ENCODE measurements at regions not wholly inside any gene's neighbourhood (a gene's known extent, or its start where the extent isn't known, plus 50 kb on each side); places are given as distances from the start of the nearest gene placed in this dataset.

GRCh38 chr6:49088631-49089030 is 374.4 kb downstream of the MMUT start:
- TF ChIP-seq, protein P1, sequence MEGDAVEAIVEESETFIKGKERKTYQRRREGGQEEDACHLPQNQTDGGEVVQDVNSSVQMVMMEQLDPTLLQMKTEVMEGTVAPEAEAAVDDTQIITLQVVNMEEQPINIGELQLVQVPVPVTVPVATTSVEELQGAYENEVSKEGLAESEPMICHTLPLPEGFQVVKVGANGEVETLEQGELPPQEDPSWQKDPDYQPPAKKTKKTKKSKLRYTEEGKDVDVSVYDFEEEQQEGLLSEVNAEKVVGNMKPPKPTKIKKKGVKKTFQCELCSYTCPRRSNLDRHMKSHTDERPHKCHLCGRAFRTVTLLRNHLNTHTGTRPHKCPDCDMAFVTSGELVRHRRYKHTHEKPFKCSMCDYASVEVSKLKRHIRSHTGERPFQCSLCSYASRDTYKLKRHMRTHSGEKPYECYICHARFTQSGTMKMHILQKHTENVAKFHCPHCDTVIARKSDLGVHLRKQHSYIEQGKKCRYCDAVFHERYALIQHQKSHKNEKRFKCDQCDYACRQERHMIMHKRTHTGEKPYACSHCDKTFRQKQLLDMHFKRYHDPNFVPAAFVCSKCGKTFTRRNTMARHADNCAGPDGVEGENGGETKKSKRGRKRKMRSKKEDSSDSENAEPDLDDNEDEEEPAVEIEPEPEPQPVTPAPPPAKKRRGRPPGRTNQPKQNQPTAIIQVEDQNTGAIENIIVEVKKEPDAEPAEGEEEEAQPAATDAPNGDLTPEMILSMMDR (conservative IDR thresholded peaks at IDR 0.05; ENCODE audit: low read depth, low read length) = no peak
- TF ChIP-seq EZH2 (IDR thresholded peaks at IDR 0.05; ENCODE audit: low read length, unreplicated experiment) = no peak

Data from PC-3 (cell line).